GM19193 (cell line): ENCODE measurements at regions not wholly inside any gene's neighbourhood (a gene's known extent, or its start where the extent isn't known, plus 50 kb on each side); places are given as distances from the start of the nearest gene placed in this dataset.

ENCODE experiments used
- POLR2A ChIP-seq: IDR thresholded peaks from 4 replicates; pipeline ENCODE4 v1.6.1; 2011; ENCODE audit not compliant: insufficient read depth, insufficient read length; ENCODE audit errors: extremely low read depth

DNA sequence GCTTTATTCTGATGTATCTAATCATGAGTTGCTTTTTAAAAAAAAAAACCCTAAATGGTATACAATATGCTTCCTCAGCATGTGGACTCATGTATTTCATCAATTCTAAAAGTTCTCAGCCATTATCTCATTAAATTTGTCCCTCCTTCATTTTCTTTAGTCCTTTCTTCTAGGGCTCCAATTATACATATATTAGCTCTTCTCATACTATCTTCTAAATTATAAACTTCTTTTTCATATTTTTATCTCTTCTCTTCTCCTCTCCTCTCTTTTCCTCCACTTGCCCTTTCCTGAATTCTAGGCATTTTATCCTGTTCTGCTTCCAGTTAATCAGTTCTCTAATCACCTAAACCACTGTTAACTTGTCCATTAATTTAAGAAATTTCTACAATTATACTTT, 55.0 kb upstream of the IL33 start:
- TF ChIP-seq POLR2A: no peak

- no peak for TF ChIP-seq POLR2A
Measured at GRCh38 chr9:6153425-6153824, 62.2 kb upstream of the IL33 start.

DNA sequence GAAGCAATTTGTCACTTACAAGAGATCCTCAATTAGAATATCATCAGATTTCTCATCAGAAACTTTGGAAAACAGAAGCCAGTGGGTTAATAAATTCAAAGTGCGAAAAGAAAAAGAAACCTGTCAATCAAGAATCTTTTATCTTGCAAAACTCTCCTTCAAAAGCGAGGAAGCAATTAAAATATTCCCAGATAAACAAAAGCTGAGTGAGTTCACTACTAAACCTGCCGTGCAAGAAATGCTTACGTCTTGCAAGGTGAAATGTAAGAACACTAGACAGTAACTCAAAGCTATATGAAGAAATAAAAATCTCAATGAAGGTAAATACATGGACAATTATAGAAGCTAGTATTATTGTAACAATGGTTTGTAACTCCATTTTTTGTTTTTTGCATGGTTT, 62.8 kb upstream of the IL33 start:
- no peak for TF ChIP-seq POLR2A

GRCh38 chr9:6150483-6150882, 65.1 kb upstream of the IL33 start:
- no peak for TF ChIP-seq POLR2A

DNA sequence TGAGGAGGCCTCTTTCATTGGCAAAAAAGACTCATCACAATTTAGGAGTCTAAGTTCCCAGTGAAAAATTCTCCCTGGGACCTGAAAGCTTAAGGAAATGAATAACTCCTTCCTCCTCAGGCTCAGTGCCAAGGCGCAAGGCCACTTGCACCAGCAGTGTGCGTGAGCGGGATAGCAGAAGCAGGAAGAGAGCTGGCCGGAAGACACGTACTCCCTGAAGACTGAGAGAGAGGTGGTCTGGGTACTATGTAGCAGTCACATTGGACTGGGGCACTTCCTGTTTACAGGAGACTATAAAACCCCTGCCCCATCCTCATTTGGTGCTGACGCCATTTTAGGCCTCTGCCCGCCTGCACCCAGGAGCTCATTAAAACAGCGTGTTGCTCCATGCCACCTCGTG, 66.3 kb upstream of the IL33 start:
- no peak for TF ChIP-seq POLR2A

DNA sequence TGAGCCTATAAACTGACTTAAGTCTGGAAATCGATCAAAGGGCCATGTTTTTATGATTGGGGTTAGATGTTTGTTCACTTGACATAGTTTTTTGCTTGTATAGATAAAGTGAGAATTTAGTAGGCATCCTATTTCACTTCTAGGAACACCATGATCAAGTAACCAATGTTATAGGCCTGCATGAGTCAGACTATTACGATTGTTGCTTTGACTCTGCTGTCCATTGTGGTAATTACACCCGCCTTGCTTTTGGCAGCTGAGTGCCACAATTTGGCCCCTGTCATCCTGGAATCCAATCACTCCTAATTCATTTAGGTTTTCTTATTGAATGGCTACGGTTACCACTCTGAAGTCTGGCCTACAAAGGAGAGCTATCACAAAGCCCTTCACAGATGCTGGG, 67.8 kb upstream of the IL33 start:
- TF ChIP-seq POLR2A: no peak

- TF ChIP-seq POLR2A: no peak
Measured at GRCh38 chr9:6144947-6145346, 70.7 kb upstream of the IL33 start.

- TF ChIP-seq POLR2A: no peak
Measured at GRCh38 chr9:6142799-6143454, 72.7 kb upstream of the IL33 start.

- no peak for TF ChIP-seq POLR2A
Measured at GRCh38 chr9:6134661-6135180, 80.9 kb upstream of the IL33 start.

GRCh38 chr9:6133346-6134063, 82.1 kb upstream of the IL33 start:
- TF ChIP-seq POLR2A: no peak

- no peak for TF ChIP-seq POLR2A
Measured at GRCh38 chr9:6132650-6133049, 83.0 kb upstream of the IL33 start.

GRCh38 chr9:6128030-6128429, 87.6 kb upstream of the IL33 start:
- no peak for TF ChIP-seq POLR2A

- TF ChIP-seq POLR2A: no peak
Measured at GRCh38 chr9:6126377-6126776, 89.2 kb upstream of the IL33 start.

DNA sequence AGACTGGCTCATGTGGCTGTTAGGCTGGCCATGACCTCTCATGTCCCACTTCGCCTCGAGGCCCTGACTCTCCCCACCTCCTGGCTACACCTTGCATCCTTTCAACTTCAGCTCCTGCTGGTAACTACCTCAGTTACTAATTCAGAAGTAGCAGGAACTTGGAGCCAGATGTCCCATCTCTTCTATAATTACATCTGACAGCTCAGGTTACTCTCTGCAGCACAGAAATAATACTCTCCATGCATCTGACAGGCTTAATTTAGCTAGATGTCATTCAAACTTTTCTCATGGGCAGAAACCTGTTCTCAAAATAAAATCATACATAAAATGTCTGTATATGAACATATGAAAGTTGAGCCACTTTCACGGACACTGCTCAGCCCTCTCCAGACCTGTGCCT, 92.2 kb upstream of the IL33 start:
- no peak for TF ChIP-seq POLR2A

GRCh38 chr9:6121707-6122106, 93.9 kb upstream of the IL33 start:
- no peak for TF ChIP-seq POLR2A

GRCh38 chr9:6114424-6114823, 99.0 kb upstream of the RANBP6 start:
- TF ChIP-seq POLR2A: no peak
